HEK293T (cell line): ENCODE measurements at regions not wholly inside any gene's neighbourhood (a gene's known extent, or its start where the extent isn't known, plus 50 kb on each side); places are given as distances from the start of the nearest gene placed in this dataset.

Experiments used
- ARNT ChIP-seq: fragments of 450-650 bp; IDR thresholded peaks from 2 replicates; pipeline ENCODE4 v1.6.1; 2017; ENCODE audit warnings: mild to moderate bottlenecking
- ELF4 ChIP-seq: fragments of 450-650 bp; IDR thresholded peaks from 2 replicates; pipeline ENCODE4 v1.6.1; 2017; ENCODE audit warnings: antibody characterized with exemption
- FOXM1 ChIP-seq: fragments of 450-650 bp; IDR thresholded peaks from 2 replicates; pipeline ENCODE4 v1.6.1; 2017; ENCODE audit warnings: mild to moderate bottlenecking, borderline replicate concordance
- LEF1 ChIP-seq: fragments of 450-650 bp; IDR thresholded peaks from 2 replicates; pipeline ENCODE4 v1.6.1; 2017; ENCODE audit warnings: mild to moderate bottlenecking, borderline replicate concordance
- NFRKB ChIP-seq: fragments of 450-650 bp; IDR thresholded peaks from 2 replicates; pipeline ENCODE4 v1.6.1; 2016; ENCODE audit warnings: mild to moderate bottlenecking, moderate library complexity
- SP1 ChIP-seq: fragments of 450-650 bp; IDR thresholded peaks from 2 replicates; pipeline ENCODE4 v1.6.1; 2017
- SUZ12 ChIP-seq: fragments of 450-650 bp; IDR thresholded peaks from 2 replicates; pipeline ENCODE4 v1.6.1; 2016; ENCODE audit warnings: mild to moderate bottlenecking
- ZNF384 ChIP-seq: fragments of 450-650 bp; IDR thresholded peaks from 2 replicates; pipeline ENCODE4 v1.6.1; 2016
- TF ChIP-seq, protein P1 (sequence below): fragments of 450-650 bp; IDR thresholded peaks from 2 replicates; pipeline ENCODE4 v1.6.1; 2016

DNA sequence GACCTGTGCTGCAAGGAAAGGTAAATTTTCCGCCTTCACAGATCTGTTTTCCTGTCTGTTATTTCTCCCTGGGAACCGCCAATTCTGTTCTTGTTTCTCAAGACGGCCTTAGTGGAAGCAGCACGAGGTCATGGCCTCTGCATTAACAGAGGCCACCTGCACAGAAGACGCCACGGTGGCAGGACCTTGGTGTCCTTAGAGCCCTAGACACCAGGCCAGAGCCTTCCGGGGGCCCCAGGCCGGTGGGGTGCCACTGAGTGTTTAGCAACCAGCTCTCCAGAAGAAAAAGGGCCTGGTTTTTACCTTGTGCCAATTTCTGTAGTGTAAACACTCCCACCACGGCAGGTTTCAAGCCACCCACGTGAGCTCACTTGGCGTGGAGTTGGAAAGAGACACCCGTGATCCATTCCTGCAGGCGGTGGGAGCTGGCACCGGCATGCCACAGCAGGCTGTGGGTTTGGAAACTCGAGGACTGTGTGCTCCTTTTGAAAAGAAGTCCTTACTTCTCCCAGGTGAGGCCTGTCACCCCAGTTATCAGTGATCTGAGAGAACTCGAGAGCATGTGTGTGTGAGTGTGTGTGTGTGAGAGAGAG, 103.9 kb upstream of the HDAC4 start:
- TF ChIP-seq SP1: no peak
- TF ChIP-seq FOXM1: no peak
- TF ChIP-seq NFRKB: no peak
- TF ChIP-seq, protein P1, sequence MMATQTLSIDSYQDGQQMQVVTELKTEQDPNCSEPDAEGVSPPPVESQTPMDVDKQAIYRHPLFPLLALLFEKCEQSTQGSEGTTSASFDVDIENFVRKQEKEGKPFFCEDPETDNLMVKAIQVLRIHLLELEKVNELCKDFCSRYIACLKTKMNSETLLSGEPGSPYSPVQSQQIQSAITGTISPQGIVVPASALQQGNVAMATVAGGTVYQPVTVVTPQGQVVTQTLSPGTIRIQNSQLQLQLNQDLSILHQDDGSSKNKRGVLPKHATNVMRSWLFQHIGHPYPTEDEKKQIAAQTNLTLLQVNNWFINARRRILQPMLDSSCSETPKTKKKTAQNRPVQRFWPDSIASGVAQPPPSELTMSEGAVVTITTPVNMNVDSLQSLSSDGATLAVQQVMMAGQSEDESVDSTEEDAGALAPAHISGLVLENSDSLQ: no peak
- no peak for TF ChIP-seq ZNF384
- TF ChIP-seq LEF1: no peak
- no peak for TF ChIP-seq ELF4
- no peak for TF ChIP-seq SUZ12
- TF ChIP-seq ARNT: no peak
